ENCODE measurements at regions not wholly inside any gene's neighbourhood (a gene's known extent, or its start where the extent isn't known, plus 50 kb on each side); places are given as distances from the start of the nearest gene placed in this dataset.

DNA sequence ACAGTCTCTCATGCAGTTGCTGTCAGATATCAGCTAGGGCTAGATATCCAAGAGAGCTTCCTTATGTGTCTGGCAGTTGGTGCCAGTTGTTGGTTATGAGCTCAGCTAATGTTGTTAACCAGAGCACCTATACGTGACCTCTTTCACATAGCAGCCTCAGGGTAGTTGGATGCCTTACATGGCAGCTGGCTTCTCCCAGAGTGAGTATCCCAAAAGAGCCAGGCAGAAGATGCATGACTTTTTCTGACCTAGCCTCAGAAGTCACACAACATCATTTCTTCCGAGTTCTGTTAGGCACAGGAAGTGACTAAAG lies 175.7 kb downstream of the VEGFA start:
- H2AFZ ChIP-seq (ENCODE audit: low read depth): no peak overlapping the region
- peaks cover 0 to 39% of the 10 kb centered on the region in 2 experiments; a peak in 3 of 4 replicates for H3K4me1 ChIP-seq (ENCODE audit: control insufficient read depth in 1 of 2, insufficient read depth in 2 of 2, low read depth in 1 of 2, low read length in 1 of 2)
- no peaks in the 10 kb centered on the region for H3K36me3 ChIP-seq (replicated peaks in 1 of 2; ENCODE audit: control insufficient read depth in 1 of 2, insufficient read depth in 2 of 2, low read length in 1 of 2)
- no peak overlapping the region for H3K27ac ChIP-seq (ENCODE audit: low read depth in 2 of 2, low read length in 1 of 2)
- no peak overlapping the region for H3K9ac ChIP-seq
- H3F3A ChIP-seq (replicated peaks; ENCODE audit: insufficient read depth): no peaks in the 10 kb centered on the region
- CTCF ChIA-PET: interaction anchor here (0.8 to 1.2 kb wide), 2 partner anchors 90 to 112 kb away, joined by 3 to 4 read pairs; no protein-coding TSS in a partner anchor
- POLR2A ChIA-PET: interaction anchor here (0.9 kb wide), 1 partner anchor 176 kb away, joined by 3 read pairs; the partner anchor contains the start of gene VEGFA
- H3K4me3 ChIP-seq (ENCODE audit: low read depth in 2 of 2, low read length in 1 of 2): peak overlapping the region in 1 of 2 experiments; percentile 3; a peak in 1 of 4 replicates
- whole genome bisulfite sequencing (ENCODE audit: low lambda C conversion rate): 22% methylated on average over 2 of the region's 2 CpGs
- H3K4me2 ChIP-seq: no peak overlapping the region
- H3K27me3 ChIP-seq (ENCODE audit: insufficient read depth): no peaks in the 10 kb centered on the region
- H4K20me1 ChIP-seq (ENCODE audit: insufficient read depth): no peaks in the 10 kb centered on the region
- H3K9me3 ChIP-seq: no peaks in the 10 kb centered on the region
- no peak for TF ChIP-seq MAX (IDR thresholded peaks at IDR 0.05; ENCODE audit: low read depth)
- no peak for TF ChIP-seq USF1 (IDR thresholded peaks at IDR 0.05; ENCODE audit: borderline replicate concordance, low read depth)
- TF ChIP-seq IRF3 (IDR thresholded peaks at IDR 0.05; ENCODE audit: low read depth, low read length): no peak
- TF ChIP-seq, protein P1, sequence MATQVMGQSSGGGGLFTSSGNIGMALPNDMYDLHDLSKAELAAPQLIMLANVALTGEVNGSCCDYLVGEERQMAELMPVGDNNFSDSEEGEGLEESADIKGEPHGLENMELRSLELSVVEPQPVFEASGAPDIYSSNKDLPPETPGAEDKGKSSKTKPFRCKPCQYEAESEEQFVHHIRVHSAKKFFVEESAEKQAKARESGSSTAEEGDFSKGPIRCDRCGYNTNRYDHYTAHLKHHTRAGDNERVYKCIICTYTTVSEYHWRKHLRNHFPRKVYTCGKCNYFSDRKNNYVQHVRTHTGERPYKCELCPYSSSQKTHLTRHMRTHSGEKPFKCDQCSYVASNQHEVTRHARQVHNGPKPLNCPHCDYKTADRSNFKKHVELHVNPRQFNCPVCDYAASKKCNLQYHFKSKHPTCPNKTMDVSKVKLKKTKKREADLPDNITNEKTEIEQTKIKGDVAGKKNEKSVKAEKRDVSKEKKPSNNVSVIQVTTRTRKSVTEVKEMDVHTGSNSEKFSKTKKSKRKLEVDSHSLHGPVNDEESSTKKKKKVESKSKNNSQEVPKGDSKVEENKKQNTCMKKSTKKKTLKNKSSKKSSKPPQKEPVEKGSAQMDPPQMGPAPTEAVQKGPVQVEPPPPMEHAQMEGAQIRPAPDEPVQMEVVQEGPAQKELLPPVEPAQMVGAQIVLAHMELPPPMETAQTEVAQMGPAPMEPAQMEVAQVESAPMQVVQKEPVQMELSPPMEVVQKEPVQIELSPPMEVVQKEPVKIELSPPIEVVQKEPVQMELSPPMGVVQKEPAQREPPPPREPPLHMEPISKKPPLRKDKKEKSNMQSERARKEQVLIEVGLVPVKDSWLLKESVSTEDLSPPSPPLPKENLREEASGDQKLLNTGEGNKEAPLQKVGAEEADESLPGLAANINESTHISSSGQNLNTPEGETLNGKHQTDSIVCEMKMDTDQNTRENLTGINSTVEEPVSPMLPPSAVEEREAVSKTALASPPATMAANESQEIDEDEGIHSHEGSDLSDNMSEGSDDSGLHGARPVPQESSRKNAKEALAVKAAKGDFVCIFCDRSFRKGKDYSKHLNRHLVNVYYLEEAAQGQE (IDR thresholded peaks at IDR 0.05; ENCODE audit: low read depth, low read length): no peak
- TF ChIP-seq MEF2A (IDR thresholded peaks at IDR 0.05; ENCODE audit: borderline replicate concordance, low read depth): no peak
- no peak for TF ChIP-seq RFX5 (IDR thresholded peaks at IDR 0.05; ENCODE audit: low read length)
- no peak for TF ChIP-seq JUND (IDR thresholded peaks at IDR 0.05)
- TF ChIP-seq GATA2 (CRISPR knock-in tag; IDR thresholded peaks at IDR 0.05): no peak
- no peak for TF ChIP-seq USF2 (IDR thresholded peaks at IDR 0.05; ENCODE audit: borderline replicate concordance, low read depth, low read length)
- TF ChIP-seq, protein P2, sequence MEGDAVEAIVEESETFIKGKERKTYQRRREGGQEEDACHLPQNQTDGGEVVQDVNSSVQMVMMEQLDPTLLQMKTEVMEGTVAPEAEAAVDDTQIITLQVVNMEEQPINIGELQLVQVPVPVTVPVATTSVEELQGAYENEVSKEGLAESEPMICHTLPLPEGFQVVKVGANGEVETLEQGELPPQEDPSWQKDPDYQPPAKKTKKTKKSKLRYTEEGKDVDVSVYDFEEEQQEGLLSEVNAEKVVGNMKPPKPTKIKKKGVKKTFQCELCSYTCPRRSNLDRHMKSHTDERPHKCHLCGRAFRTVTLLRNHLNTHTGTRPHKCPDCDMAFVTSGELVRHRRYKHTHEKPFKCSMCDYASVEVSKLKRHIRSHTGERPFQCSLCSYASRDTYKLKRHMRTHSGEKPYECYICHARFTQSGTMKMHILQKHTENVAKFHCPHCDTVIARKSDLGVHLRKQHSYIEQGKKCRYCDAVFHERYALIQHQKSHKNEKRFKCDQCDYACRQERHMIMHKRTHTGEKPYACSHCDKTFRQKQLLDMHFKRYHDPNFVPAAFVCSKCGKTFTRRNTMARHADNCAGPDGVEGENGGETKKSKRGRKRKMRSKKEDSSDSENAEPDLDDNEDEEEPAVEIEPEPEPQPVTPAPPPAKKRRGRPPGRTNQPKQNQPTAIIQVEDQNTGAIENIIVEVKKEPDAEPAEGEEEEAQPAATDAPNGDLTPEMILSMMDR (IDR thresholded peaks at IDR 0.05): no peak
- TF ChIP-seq, protein P3, sequence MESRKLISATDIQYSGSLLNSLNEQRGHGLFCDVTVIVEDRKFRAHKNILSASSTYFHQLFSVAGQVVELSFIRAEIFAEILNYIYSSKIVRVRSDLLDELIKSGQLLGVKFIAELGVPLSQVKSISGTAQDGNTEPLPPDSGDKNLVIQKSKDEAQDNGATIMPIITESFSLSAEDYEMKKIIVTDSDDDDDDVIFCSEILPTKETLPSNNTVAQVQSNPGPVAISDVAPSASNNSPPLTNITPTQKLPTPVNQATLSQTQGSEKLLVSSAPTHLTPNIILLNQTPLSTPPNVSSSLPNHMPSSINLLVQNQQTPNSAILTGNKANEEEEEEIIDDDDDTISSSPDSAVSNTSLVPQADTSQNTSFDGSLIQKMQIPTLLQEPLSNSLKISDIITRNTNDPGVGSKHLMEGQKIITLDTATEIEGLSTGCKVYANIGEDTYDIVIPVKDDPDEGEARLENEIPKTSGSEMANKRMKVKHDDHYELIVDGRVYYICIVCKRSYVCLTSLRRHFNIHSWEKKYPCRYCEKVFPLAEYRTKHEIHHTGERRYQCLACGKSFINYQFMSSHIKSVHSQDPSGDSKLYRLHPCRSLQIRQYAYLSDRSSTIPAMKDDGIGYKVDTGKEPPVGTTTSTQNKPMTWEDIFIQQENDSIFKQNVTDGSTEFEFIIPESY (IDR thresholded peaks at IDR 0.05; ENCODE audit: borderline replicate concordance, low read depth): no peak
- TF ChIP-seq FOSL2 (IDR thresholded peaks at IDR 0.05; ENCODE audit: borderline replicate concordance, low read depth): no peak
- no peak for TF ChIP-seq PBX3 (IDR thresholded peaks at IDR 0.05)
- TF ChIP-seq RAD21 (IDR thresholded peaks at IDR 0.05; ENCODE audit: low read length): no peak
- no peak for TF ChIP-seq TCF12 (IDR thresholded peaks at IDR 0.05)
- no peak for TF ChIP-seq CHD2 (IDR thresholded peaks at IDR 0.05; ENCODE audit: low read length, partially characterized antibody)
- DNase-seq: no peak
- H3K9me2 ChIP-seq: no peaks in the 10 kb centered on the region
- H3K79me2 ChIP-seq (ENCODE audit: insufficient read depth): no peaks in the 10 kb centered on the region

All from SK-N-SH (cell line).